GM18873 (cell line): ENCODE measurements at regions not wholly inside any gene's neighbourhood (a gene's known extent, or its start where the extent isn't known, plus 50 kb on each side); places are given as distances from the start of the nearest gene placed in this dataset.

Experiments used
- ATAC-seq: cut with Tn5 transposase; IDR thresholded peaks from one replicate; pipeline ENCODE4 v1.9.1; 2021; ENCODE audit warnings: mild to moderate bottlenecking, moderate library complexity, moderate number of reproducible peaks; ENCODE audit not compliant: unreplicated experiment, low FRiP score

- ATAC-seq: no peak
These were observed 184.5 kb upstream of the CHRNA7 start for GRCh38 chr15:31845791-31846190.

GRCh38 chr15:31847961-31848360, 182.4 kb upstream of the CHRNA7 start:
- ATAC-seq: no peak

GRCh38 chr15:31848621-31849020, 181.7 kb upstream of the CHRNA7 start:
- no peak for ATAC-seq

GRCh38 chr15:31852933-31853799, 177.1 kb upstream of the CHRNA7 start:
- ATAC-seq: no peak

- ATAC-seq: no peak
These were observed 173.7 kb upstream of the CHRNA7 start for GRCh38 chr15:31856581-31856980.

- ATAC-seq: no peak
These were observed 173.1 kb upstream of the CHRNA7 start for GRCh38 chr15:31857194-31857593.

- no peak for ATAC-seq
These were observed 172.3 kb upstream of the CHRNA7 start for GRCh38 chr15:31858026-31858425.

- ATAC-seq: no peak
These were observed 164.1 kb upstream of the CHRNA7 start for GRCh38 chr15:31866248-31866647.

GRCh38 chr15:31867536-31868442, 162.5 kb upstream of the CHRNA7 start:
- ATAC-seq: no peak

GRCh38 chr15:31869686-31870307, 160.5 kb upstream of the CHRNA7 start:
- ATAC-seq: no peak

GRCh38 chr15:31870328-31871165, 159.8 kb upstream of the CHRNA7 start, which contains the start of gene OTUD7A:
Gene OTUD7A (minus strand): TSS chr15:31870673.
- ATAC-seq: peak; percentile 86

GRCh38 chr15:31871166-31871886, 159.0 kb upstream of the CHRNA7 start:
- no peak for ATAC-seq

- ATAC-seq: no peak
These were observed 158.4 kb upstream of the CHRNA7 start for GRCh38 chr15:31871887-31872281.

- no peak for ATAC-seq
These were observed 143.1 kb upstream of the CHRNA7 start for GRCh38 chr15:31887246-31887645.

GRCh38 chr15:31892513-31892912, 137.8 kb upstream of the CHRNA7 start:
- no peak for ATAC-seq

- no peak for ATAC-seq
These were observed 136.5 kb upstream of the CHRNA7 start for GRCh38 chr15:31893780-31894179.

GRCh38 chr15:31897746-31898145, 132.6 kb upstream of the CHRNA7 start:
- ATAC-seq: no peak

- no peak for ATAC-seq
These were observed 128.8 kb upstream of the CHRNA7 start for GRCh38 chr15:31901501-31901900.

GRCh38 chr15:31905054-31905453, 125.3 kb upstream of the CHRNA7 start:
- ATAC-seq: no peak
